ENCODE measurements at regions not wholly inside any gene's neighbourhood (a gene's known extent, or its start where the extent isn't known, plus 50 kb on each side); places are given as distances from the start of the nearest gene placed in this dataset.

DNA sequence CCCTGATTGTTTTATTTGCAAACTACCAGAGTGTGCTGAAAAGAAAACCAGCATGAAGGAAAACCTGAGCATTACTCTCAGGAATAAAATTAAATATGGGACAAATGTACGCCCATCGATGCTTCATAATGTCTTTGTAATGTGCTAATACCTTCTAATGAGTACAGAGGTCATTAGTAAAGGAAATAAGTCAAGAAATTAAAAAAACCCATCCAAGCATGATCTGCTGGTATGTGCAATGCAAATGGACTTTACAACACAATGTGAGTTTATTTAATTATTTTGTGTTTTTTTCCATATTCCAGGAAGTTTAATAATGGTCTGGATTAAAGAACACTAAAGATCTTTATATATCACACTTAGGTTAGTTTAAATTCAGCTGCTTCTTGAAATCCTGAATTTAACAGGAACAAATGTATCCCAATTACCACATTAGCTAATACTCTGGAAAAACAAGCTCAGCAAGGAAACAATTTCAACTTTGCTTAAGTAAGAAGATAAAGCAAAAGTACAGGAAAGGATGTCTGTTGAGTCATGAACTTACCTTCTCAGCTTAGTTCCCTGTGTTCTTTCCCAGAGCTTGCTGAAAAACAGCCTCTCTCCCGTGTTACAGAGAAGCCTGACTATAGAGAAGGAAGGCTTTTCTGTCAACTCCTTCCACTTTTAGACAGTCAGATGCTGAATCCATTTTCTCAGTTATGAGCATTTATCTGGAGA is 179.3 kb upstream of the TMEM260 start:
- no peak overlapping the region for H3K27ac ChIP-seq
- H3K4me1 ChIP-seq, result no peaks in the 10 kb centered on the region
- no peak for DNase-seq
- no peaks in the 10 kb centered on the region for H3K36me3 ChIP-seq (ENCODE audit: low read depth, missing control alignments)
- TF ChIP-seq, protein P1, sequence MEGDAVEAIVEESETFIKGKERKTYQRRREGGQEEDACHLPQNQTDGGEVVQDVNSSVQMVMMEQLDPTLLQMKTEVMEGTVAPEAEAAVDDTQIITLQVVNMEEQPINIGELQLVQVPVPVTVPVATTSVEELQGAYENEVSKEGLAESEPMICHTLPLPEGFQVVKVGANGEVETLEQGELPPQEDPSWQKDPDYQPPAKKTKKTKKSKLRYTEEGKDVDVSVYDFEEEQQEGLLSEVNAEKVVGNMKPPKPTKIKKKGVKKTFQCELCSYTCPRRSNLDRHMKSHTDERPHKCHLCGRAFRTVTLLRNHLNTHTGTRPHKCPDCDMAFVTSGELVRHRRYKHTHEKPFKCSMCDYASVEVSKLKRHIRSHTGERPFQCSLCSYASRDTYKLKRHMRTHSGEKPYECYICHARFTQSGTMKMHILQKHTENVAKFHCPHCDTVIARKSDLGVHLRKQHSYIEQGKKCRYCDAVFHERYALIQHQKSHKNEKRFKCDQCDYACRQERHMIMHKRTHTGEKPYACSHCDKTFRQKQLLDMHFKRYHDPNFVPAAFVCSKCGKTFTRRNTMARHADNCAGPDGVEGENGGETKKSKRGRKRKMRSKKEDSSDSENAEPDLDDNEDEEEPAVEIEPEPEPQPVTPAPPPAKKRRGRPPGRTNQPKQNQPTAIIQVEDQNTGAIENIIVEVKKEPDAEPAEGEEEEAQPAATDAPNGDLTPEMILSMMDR (IDR thresholded peaks at IDR 0.05), result no peak
- 77 to 83% methylated on average over 3 of the region's 3 CpGs for WGBS, 2 donors
- intact Hi-C loops (cut with DNase I; ENCODE audit: low total_unique reads), result no loop called here
- H3K27me3 ChIP-seq, result no peaks in the 10 kb centered on the region
- H3K9me3 ChIP-seq, result no peaks in the 10 kb centered on the region
- H3K4me3 ChIP-seq, result no peak overlapping the region

DNA sequence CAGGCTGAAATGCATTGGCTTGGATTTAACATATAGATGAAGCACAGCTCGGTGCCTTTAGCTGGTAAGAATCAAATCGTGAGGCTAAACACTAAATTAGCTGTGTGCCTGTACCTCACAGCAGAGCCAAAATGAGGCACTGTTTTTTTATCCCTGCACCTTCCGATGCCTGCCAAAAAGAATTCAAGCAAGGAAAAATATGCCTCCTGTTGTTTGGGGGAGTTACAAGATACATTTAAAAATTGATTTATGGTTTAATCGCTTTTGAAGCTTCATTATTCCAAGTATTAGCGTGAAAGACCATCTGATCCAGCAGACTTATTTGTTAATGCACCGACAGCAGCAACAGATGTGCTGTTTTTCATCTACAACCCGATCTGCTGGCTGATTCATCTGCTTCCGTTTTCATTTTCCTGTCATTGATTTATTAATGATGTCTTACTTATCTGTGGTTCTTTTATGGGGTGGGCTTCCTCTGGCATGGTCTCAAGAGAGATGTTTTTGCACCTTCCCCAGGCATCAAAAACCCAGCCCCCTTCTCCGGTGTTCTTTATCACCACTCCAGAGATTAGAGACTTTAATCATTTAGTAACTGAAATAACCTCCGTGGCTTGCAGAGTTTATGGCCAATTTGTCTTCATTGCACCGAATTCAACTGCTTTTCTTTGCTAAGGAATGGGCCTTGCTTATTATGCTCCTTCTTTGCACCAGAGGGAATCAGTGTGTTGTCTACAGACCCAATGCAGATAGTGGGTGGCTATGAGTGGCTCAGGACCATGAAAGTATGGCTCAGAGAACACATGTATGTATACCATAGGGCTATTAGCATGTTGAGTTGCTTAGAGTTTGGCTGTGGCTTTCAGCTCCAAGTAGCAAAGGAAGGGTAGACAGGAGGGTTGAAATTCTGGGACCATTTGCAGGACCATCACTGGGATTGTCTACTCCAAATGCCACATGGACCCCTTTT is 166.8 kb upstream of the TMEM260 start:
- Histone ChIP-seq H3K4me1 (no peaks in the 10 kb centered on the region), H3K9me3 (no peaks in the 10 kb centered on the region), H3K27ac (no peak overlapping the region), H3K36me3 (ENCODE audit: low read depth, missing control alignments) (no peaks in the 10 kb centered on the region), H3K4me3 (no peak overlapping the region), H3K27me3 (no peaks in the 10 kb centered on the region)
- DNase-seq, result no peak
- no peak for TF ChIP-seq POLR2A (IDR thresholded peaks at IDR 0.05)
- TF ChIP-seq, protein P1 (IDR thresholded peaks at IDR 0.05), result no peak
- intact Hi-C loops (cut with DNase I; ENCODE audit: low total_unique reads), result no loop called here
- WGBS, 2 donors, result 44 to 47% methylated on average over 11 of the region's 11 CpGs

DNA sequence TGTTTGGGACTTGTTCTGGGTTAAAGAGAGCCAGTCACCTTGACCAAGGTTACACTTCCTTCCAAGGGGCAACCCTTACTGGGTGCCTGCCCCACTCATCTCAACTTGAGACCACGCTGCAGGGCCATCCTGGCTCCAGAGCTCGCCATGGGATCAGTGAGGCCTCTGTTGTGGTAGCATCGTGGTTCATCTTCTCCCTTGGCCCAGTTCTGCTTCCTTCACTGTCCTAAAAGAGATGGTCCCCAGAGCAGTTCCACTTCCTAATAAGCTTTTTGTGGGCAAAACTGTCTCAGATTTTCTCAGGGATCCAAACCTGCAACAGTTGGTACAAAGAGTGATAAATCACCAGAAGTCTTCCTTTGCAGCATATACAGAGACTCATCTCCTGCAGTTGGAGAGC is 165.9 kb upstream of the TMEM260 start:
- 90 to 92% methylated on average over 3 of the region's 3 CpGs for WGBS, 2 donors
- Histone ChIP-seq H3K4me3 (no peak overlapping the region), H3K36me3 (ENCODE audit: low read depth, missing control alignments) (no peaks in the 10 kb centered on the region), H3K4me1 (no peaks in the 10 kb centered on the region), H3K27me3 (no peaks in the 10 kb centered on the region), H3K9me3 (no peaks in the 10 kb centered on the region), H3K27ac (no peak overlapping the region)
- intact Hi-C loops (cut with DNase I; ENCODE audit: low total_unique reads), result no loop called here
- DNase-seq, result no peak
- no peak for TF ChIP-seq POLR2A (IDR thresholded peaks at IDR 0.05)
- TF ChIP-seq, protein P1 (IDR thresholded peaks at IDR 0.05), result no peak

DNA sequence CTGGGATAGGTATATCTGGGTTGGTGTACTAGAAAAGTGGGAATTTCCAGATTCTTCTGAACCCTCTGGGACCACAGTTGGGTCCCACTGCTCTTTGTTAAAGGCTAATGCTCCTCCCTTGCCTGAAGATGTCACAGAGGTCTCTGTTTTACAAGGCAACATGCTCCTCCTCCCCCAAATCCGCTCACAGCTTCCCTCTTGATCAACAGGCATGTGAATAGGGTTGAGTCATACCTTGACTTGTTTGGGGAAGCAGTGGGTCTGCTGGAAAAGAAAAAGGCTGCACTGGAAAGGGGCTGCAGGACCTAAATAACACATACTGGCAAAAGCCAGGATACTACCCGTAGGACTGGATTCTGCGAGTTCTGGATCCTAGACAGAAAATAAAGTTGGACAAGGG is 165.4 kb upstream of the TMEM260 start:
- no peaks in the 10 kb centered on the region for H3K36me3 ChIP-seq (ENCODE audit: low read depth, missing control alignments)
- H3K9me3 ChIP-seq, result no peaks in the 10 kb centered on the region
- DNase-seq, result no peak
- no peak overlapping the region for H3K27ac ChIP-seq
- intact Hi-C loops (cut with DNase I; ENCODE audit: low total_unique reads), result no loop called here
- no peaks in the 10 kb centered on the region for H3K27me3 ChIP-seq
- H3K4me3 ChIP-seq, result no peak overlapping the region
- WGBS, 2 donors, result 97% methylated on average over 3 of the region's 3 CpGs
- no peak for TF ChIP-seq POLR2A (IDR thresholded peaks at IDR 0.05)
- TF ChIP-seq, protein P1 (IDR thresholded peaks at IDR 0.05), result no peak
- no peaks in the 10 kb centered on the region for H3K4me1 ChIP-seq

All from testis (tissue), 2 donors.